Stimulated activated CD4-positive, alpha-beta T cell treated with anti-CD3 and anti-CD28 coated beads, Interleukin-15, amount 100 ng/mL, for 1 hour (primary cell): ENCODE measurements at regions not wholly inside any gene's neighbourhood (a gene's known extent, or its start where the extent isn't known, plus 50 kb on each side); places are given as distances from the start of the nearest gene placed in this dataset.

ENCODE experiments used
- DNase-seq, 2 donors: peaks; one replicate each; pipeline ENCODE4 v3.0.0-alpha.2; 2020; ENCODE audit warnings: low read depth in 1 of 2, low spot score in 1 of 2

DNA sequence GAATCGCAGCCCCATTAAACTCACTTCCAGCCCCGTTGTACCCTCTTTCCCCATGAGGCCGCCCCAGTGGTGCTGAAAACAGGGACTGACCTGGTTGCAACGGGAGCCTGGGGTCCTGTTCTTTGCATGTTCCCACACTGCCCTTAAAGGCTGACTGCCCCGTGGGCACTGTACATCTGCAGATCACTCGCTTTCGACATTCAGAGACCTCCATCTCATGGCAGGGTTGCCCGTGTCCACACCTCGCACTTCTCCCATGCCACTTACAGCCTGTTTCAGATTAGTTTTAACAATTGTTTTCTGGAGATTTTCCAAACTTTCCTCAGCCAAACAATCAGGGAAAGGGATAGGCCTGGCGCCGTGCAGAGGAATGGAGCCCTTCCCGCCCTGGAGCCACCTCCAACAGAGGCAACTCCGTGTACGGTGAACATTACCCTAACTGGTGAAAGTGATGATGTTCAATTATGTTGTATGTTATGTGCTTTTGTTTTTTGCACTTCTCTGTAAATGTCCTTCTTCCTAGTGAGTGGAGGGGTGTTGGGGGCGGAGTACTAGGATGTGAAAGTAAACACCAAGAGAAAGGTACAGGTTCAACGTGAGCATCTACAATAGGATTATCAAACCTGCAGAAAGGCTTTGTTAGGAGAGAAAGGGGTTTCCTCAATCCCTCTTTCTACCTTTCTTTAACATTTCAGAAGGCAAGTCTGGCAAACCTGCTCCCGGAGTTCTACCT, 262.8 kb downstream of the FOXO1 start:
- DNase-seq: no peak

DNA sequence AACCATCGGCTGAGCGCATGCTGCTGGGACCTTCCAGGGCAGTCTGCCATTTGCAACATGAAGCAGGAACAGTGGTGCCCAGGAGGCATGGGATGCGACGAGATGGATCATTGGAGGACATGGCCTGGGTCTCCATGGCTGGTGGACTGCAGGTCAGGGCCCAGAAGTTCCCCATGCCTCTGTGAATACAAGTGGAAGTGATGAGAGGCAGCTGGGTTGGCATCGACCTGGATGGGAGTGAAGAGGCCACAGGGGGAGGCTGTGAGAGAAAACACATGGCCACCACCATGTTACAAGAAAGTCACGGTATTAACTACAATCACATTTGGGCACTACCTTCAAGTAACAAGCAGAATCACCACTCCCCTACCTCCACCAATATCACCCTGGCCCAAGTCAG, 262.0 kb downstream of the FOXO1 start:
- DNase-seq: no peak

DNA sequence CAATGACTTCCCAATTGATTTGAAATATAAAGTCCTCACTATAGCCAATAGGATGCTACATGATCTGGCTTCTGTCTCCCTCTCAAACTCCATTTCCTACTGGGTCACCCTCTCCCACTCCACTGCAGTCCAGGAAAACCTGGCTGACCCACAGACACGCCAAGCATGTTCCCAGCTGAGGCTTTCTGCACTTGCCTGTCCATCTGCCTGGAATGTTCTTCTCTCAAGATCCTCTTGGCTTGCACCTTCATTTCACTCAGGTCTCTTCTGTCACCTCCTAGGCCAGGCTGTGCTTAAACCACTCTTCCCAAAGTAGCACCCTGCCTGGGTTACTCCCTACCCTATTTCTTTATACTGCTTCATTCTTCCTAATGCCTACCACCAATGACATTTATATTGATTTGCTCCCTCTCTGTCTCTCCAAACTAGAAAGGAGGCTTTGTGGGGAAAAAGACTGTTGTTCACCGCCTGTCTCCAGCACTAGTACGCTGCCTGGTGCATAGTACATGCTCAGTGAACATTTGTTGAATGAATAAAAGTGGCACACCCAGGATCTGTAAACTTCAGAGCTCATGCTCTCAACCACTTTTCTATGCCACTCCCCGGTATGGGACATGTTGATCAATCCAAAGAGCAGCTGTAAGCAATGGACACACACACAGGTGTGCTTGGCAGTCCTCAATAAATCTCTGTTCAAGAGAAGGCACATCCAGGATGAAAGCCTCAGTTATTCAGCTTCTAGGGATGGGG, 261.3 kb downstream of the FOXO1 start:
- no peak for DNase-seq

DNA sequence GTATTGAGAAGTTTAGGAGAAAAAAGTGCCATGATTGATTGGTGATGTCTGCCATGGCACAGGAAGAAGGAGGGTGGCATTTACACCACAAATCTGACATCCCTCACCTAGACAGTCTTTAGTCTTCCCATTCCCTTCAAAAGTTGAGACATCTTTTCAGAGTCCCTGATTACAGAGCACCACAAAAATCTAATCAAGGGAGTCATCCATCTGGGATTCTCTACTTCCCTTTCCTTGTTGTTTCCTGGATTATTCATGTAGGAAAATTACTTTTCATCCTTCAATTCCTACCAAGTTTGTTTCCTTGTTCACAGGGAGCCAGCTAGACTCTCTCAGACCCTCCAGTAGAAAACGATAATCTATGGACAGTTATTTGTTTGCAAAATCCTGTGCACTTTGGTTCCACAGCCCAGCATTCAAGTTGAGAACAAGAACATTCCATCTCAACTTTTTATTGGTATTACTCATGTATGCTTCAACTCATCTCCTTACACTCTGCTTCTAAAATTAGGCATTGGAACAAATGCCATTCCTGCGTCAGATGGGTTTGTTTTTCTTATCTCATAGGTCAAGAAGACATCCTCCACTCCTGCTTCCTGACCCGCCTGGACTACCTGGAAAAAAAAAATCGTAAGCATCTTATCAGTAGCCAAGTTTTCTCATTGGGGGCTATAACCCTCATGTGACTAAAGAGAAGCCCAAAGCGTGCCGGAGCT, 259.9 kb downstream of the FOXO1 start:
- DNase-seq: no peak

DNA sequence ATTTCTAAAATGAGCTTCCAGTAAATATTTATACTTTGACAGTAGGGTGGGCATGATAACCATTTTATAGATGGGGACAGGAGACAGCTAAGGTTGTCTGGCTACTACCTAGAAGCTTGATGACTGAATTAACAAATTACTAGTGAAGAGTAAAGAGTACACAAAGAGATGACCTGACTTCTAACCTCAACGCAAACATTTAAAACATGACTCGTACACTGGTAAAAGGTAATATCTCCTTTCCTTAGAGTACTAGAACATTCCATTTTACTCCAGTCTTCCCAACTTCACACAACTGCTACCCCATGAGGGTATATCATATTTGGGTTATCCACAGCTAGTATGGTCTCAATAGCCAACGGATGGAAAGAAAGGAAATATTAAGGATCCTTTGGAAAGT, 258.9 kb downstream of the FOXO1 start:
- no peak for DNase-seq

DNA sequence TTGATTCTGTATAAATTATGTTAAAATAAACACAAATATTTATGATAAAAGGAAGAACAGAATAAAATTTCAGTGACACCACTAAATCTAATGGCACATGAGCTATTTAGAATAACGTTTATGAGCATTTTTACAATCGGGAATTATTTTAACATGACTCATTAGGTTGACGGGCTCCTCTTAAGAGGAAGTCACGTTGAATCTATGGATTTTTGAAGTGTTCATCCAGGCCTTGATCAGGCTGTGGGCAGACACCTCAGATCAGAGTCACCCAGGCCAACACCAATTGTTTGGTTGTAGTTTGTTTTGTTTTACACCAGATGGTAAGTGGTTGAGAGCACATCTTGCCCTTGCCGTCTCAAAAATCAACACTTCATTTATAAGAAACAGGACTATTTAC, 257.8 kb downstream of the FOXO1 start:
- DNase-seq: no peak

DNA sequence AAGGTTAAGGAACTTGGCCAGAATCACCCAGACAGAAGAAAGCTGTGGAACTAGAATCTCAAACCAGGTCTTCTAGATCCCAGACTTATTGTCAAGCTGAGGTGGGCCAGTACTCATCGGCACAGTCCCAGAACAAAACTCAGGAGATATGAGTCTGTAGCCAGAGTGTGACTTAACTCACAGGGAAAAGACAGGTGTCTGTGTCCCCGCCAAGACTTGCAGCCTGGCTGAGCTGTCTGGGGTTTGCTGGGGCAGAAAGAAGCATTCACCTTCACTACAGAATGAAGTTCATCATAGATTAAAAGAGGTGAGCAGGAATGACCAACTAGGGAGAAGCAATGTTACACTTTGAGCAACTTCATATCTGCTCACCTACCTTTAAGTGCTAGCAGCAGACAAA, 257.2 kb downstream of the FOXO1 start:
- no peak for DNase-seq

DNA sequence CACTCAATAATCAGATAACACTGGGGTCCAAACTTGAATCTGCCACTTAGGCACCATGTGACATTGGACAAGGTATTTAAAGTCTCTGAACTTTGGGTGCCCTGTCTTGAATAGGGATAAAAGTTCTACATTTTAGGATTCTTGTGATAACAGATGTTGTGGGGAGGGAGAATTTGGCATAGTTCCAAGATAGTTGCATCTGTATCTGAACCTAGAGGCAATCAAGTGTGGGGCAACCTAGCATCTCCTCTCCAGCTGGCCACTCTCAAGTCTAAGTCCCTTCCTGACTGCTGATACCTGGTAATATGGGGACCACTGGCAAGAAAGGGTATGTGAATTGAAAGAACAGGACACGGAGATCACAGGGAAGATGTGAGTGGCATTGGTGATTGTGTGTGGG, 256.1 kb downstream of the FOXO1 start:
- no peak for DNase-seq

DNA sequence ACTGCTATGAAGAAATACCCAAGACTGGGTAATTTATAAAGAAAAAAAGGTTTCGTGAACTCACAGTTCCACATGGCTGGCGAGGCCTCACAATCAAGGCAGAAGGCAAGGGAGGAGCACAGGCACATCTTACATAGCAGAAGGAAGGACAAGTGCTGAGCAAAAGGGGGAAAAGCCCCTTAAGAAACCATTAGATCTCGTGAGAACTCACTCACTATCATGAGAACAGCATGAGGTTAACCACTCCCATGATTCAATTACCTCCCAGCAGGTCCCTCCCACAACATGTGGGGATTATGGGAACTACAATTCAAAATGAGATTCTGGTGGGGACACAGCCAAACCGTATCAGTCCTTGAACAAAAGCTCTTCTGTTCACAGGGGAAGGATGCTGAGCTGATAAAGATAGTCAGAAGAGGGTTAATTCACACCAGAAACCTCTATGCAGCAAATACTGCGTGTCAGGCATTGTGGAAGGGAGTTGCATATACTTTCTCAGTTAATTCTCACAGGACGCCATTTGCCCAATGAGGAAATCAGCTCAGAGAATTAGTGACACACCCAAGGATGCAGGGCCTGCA, 246.2 kb downstream of the FOXO1 start:
- DNase-seq: no peak

DNA sequence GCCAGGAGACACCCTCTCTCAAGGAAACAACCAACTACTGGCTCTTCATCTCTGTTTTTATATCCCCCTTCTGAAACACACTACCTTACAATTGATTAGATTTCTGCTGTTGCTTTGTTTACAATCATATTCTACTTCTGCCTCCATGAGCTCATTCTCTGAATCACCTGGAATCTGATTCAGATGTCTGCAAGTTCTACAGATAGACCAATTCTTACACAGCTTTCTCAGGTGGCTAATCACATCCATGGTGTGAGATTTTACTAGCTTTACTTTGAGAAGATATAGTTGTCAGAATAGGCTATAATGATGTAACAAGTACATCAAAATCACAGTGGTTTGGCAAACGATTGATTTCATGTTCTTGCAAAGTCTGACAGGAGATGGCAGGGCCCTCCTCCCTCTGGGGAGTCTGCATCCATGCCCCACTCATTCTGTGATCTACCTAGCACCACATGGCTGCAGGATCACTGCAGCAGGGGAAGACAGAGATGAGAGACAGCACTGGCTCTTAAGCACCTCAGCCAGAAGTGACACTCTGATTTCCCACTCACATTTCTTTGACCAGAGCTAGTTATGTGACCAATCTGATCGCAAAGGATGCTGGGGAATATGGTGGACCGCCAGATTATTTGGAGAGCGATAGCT, 243.7 kb downstream of the FOXO1 start:
- DNase-seq: no peak

DNA sequence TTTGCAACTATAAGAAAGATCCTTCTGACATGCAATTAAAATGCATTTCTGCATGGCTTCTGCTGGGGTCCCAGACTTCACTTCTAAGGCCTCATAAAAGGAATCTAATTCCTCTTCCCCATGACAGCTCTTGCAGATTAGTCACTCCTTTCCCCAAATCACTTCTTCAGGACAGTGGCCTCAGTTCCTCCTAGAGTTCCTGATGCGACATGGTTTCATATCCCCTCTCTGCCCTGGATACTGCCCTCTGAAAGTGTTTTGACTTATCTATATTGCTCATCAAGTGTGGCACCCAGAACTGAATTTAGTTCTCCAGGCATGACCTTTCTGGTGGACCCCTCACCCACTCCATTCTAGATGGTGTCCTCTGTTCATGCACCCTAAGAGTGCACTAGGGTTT, 238.1 kb downstream of the FOXO1 start:
- no peak for DNase-seq

DNA sequence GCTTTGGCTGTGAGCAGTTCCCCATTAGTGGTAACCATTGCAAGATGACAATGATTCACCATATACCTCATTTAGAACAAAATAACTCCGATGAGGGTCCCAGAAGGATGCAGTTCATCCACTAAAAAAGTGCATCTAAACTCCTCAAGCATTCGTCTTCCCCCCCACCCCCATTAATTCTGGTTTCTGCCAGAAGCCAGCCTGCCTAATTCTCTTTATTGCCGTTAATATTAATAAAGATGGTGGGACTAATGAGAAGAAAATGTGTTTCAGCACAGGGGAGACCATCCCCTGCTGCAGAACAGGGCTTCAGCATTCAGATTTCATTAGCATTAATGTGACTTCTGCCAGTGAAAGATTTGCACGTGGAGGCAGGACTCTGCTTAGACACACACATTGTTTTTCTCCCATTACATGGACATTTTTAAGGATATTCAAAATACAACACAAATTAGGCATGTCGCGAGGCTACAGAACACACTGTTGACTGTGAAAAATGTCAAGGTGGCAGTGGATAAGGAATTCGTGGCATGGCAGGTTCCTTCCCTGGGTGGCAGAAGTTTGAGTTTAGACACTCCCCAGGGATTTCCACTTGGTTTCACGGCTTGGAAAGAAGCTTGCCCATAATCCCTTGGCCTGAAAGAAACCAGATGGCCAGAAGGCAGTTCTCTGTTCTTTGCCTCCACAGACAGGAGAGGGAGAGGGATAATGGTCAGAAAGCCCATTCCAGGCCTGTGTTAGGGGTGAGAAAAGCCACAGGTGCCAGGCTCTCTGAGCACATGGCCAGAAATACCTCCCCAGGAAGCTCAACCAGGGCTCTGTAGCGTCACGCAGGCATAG, 236.5 kb downstream of the FOXO1 start:
- no peak for DNase-seq

DNA sequence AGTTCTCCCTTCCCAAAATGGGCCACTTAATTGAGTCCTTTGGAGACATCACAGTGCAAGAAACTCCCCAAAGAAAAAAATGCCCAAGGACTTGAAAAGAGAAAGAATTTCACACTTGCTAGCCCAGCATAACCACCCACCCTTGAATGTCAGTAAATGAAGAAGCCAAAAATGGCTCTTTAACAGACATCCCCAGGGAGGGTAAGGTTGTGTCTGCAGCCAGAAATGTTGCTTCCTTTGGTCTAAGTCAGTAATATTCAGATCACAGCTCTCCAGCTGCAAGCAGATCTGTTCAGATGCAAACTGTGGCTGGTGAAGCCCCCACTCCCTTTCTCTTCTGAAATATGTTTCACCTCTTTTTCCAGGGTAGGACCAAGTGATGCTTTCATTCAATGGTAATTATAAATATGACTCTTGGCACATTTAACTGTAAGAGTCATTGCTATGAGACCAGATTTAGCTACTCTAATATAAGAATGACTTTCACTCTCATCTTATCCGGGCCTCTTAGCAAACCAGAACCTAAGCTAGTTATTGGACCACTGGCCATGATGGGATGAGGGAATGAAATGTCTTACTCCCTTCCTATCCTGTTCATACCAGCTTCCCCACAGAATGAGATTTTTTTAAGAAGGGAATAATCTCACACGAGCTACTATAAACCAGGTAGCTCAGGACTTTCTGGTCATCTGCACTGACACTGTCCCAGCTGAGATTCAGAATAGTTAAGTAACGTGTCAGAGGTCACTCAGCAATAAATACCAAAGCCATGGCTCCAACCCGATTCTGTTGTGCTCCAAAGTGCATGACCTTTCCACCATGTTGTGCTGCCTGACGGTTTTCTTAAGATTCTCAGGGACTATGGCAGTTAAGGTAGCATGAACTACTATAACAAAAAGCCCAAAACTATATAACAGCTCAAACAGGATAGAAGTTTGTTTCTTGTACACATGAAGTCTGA, 234.1 kb downstream of the FOXO1 start:
- no peak for DNase-seq

DNA sequence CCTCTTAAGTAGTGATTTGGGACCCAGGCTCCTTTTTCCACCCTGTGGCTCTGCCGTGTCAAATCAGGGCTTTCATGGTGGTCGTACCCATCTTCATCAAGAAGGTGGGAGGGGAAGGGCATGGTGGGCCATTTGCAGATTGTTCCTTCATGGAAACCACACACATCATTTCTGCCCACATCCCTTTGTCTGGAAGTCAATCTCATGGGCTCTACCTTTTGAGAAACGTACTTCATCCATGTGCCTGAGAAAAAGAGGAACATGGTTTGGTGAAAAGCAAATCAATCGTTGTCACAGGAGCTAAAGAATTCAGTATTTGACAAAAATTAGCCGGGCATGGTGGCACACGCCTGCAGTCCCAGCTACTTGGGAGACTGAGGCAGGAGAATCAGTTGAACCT, 233.4 kb downstream of the FOXO1 start:
- DNase-seq: no peak

DNA sequence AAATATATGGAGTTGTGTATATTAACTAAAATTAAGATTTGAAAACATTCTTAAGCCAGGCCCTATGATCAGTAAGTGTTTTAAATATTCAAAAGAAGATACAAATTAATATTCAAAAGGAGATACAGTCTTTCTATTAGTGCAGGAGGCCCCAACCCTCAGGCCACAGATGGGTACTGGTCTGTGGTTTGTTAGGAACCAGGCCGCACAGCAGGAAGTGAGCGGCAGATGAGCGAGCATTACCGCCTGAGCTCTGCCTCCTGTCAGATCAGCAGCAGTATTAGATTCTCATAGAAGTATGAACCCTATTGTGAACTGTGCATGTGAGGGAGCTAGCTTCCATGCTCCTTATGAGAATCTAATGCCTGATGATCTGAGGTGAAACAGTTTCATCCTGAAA, 232.9 kb downstream of the FOXO1 start:
- DNase-seq: no peak

DNA sequence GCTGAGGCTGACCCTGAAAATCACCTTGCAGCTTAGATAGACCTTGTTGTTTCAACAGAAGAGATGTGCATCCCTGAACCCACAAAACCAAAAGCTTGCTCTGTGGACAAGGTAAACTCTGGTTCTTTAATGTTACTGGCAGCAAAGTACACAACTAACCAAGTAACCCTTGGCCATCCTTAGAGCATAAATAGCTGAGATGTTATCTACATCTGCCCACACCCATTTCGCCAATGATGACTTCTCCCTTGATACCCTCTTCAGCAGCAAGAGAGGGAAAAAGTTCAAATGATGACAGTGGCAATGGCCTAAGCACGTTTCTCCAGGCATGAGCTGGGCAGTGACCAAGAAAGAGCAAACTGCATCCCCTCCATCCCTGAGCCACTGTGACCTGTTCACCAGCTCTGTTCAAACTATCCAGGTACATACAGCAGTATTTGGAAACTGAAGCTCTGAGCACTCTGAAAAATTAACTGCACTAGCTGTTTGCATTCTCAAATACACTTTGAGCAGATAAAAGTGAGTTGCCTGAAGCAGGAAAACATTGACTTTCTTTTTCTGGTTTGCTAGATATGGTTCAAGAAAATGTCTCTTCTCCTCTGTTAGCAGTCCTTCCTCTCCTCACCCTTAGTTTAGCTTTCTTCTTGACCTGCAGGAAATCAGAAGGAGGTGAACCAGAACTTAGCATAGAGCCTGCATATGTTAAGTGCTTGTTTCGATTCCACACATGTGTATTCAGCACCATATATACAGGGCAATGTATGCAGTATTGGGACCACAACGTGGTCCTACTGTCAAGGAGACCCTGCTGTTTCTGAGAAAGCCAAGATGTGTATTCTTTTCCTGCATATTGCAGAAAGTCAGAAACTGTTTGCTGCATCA, 231.7 kb downstream of the FOXO1 start:
- DNase-seq: no peak

DNA sequence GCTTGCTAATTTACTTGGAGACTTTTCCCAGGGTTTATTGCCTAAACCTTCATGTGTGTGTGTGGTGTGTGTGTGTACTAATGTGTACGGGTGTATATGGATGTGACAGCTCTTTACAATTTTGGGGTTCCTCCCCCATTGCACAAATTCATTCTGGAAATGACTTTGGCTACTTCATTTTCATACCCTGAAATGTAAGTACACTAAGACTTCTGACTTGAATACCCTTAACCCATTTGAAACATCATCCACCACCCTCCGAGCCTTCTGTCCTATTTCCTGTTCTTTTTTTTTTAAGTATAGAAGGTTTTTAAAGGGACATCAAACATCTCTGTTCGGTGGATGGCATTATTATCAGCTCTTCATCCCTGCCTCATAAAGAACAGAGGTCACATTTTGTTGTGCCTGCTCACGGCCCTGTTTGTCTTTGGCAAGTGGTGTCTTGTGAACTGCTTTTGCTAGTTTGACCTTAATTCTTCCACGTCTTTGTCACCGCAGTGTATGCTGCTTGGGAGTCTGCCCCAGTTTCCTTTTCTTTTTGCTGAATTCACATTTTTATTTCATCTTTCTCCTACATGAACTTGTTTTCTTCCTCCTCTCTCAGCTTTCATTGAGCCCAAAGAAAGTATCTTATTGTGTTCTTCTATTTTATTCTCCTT, 228.3 kb downstream of the FOXO1 start:
- no peak for DNase-seq
